OCI-LY1 (cell line): ENCODE measurements at regions not wholly inside any gene's neighbourhood (a gene's known extent, or its start where the extent isn't known, plus 50 kb on each side); places are given as distances from the start of the nearest gene placed in this dataset.

ENCODE experiments used
- CTCF ChIP-seq: fragments of 200-600 bp; sonication (generic), shearing (Covaris generic); IDR thresholded peaks from 2 replicates; pipeline ENCODE4 v1.5.1; 2017; ENCODE audit warnings: mild to moderate bottlenecking, antibody characterized with exemption, low read length, moderate library complexity, mixed read lengths
- EZH2 ChIP-seq: fragments of 200-600 bp; sonication (generic), shearing (Covaris generic); IDR thresholded peaks from 2 replicates; pipeline ENCODE4 v1.8.0; 2017; ENCODE audit warnings: borderline replicate concordance, mixed run types, mild to moderate bottlenecking, antibody characterized with exemption, low read length, moderate library complexity, mixed read lengths

GRCh38 chr9:87088621-87089365, 141.5 kb upstream of the GAS1 start:
- TF ChIP-seq CTCF, result no peak
- TF ChIP-seq EZH2, result no peak
